ENCODE measurements at regions not wholly inside any gene's neighbourhood (a gene's known extent, or its start where the extent isn't known, plus 50 kb on each side); places are given as distances from the start of the nearest gene placed in this dataset.

GRCh38 chr1:81409262-81409661 lies 391.5 kb upstream of the ADGRL2 start:
- Histone ChIP-seq H3K4me1 (no peaks in the 10 kb centered on the region), H3K27ac (no peak overlapping the region), H3K27me3 (no peaks in the 10 kb centered on the region), H3K9me3 (no peaks in the 10 kb centered on the region), H3K4me3 (no peak overlapping the region), H3K36me3 (no peaks in the 10 kb centered on the region)
- TF ChIP-seq CTCF (IDR thresholded peaks at IDR 0.05): no peak
- DNase-seq (no peak), ATAC-seq (no peak)
- intact Hi-C loops (cut with DNase I): no loop called here

- H3K27me3 ChIP-seq: no peaks in the 10 kb centered on the region
- H3K4me3 ChIP-seq: no peak overlapping the region
- DNase-seq: no peak
- no peaks in the 10 kb centered on the region for H3K36me3 ChIP-seq
- intact Hi-C loops (cut with DNase I): no loop called here
- H3K27ac ChIP-seq: no peak overlapping the region
- ATAC-seq: no peak
- TF ChIP-seq CTCF (IDR thresholded peaks at IDR 0.05): no peak
- no peaks in the 10 kb centered on the region for H3K4me1 ChIP-seq
- H3K9me3 ChIP-seq: no peaks in the 10 kb centered on the region
These were observed 392.3 kb upstream of the ADGRL2 start for GRCh38 chr1:81408419-81408818.

GRCh38 chr1:81407000-81407821 lies 393.5 kb upstream of the ADGRL2 start:
- intact Hi-C loops (cut with DNase I): no loop called here
- Histone ChIP-seq H3K9me3 (no peaks in the 10 kb centered on the region), H3K36me3 (no peaks in the 10 kb centered on the region), H3K27me3 (no peaks in the 10 kb centered on the region), H3K4me1 (no peaks in the 10 kb centered on the region), H3K27ac (no peak overlapping the region), H3K4me3 (no peak overlapping the region)
- no peak for ATAC-seq
- DNase-seq: no peak
- no peak for TF ChIP-seq CTCF (IDR thresholded peaks at IDR 0.05)

- no peak overlapping the region for H3K4me3 ChIP-seq
- no peaks in the 10 kb centered on the region for H3K4me1 ChIP-seq
These were observed 394.3 kb upstream of the ADGRL2 start for GRCh38 chr1:81406292-81406999.

GRCh38 chr1:81398041-81398440 lies 402.7 kb upstream of the ADGRL2 start:
- Histone ChIP-seq H3K9me3 (no peaks in the 10 kb centered on the region), H3K27me3 (no peaks in the 10 kb centered on the region), H3K4me1 (no peaks in the 10 kb centered on the region), H3K27ac (no peak overlapping the region), H3K4me3 (no peak overlapping the region), H3K36me3 (no peaks in the 10 kb centered on the region)
- ATAC-seq: no peak
- DNase-seq: no peak
- intact Hi-C loops (cut with DNase I): no loop called here
- no peak for TF ChIP-seq CTCF (IDR thresholded peaks at IDR 0.05)

More at GRCh38 chr1:81406292-81406999, 394.3 kb upstream of the ADGRL2 start:
- intact Hi-C loops (cut with DNase I): no loop called here
- DNase-seq (no peak), ATAC-seq (no peak)
- no peaks in the 10 kb centered on the region for H3K9me3 ChIP-seq
- no peak overlapping the region for H3K27ac ChIP-seq
- H3K36me3 ChIP-seq: no peaks in the 10 kb centered on the region
- no peak for TF ChIP-seq CTCF (IDR thresholded peaks at IDR 0.05)
- H3K27me3 ChIP-seq: no peaks in the 10 kb centered on the region
